ENCODE measurements at regions not wholly inside any gene's neighbourhood (a gene's known extent, or its start where the extent isn't known, plus 50 kb on each side); places are given as distances from the start of the nearest gene placed in this dataset.
A peak's percentile ranks its signal among the peaks of the same experiment; 100 is the strongest.

- peak; percentile 95 for DNase-seq
Observed at GRCh38 chr7:115230882-115231571, 309.1 kb downstream of the MDFIC start.

GRCh38 chr7:115229401-115230105 is 307.7 kb downstream of the MDFIC start:
- Histone ChIP-seq H2AK5ac (ENCODE audit: low read length, severe bottlenecking) (no peak overlapping the region), H3K23ac (ENCODE audit: low read length in 2 of 2) (no peak overlapping the region), H3K18ac (ENCODE audit: low read depth in 1 of 2, low read length in 2 of 2) (no peak overlapping the region), H3K27ac (ENCODE audit: low read length, poor library complexity, severe bottlenecking) (no peak overlapping the region), H3K79me1 (replicated peaks; ENCODE audit: low read length, poor library complexity, severe bottlenecking) (no peaks in the 10 kb centered on the region), H3K36me3 (ENCODE audit: control insufficient read depth in 1 of 2, insufficient read depth in 2 of 2, low read depth in 1 of 2, low read length in 2 of 2) (no peaks in the 10 kb centered on the region), H2BK5ac (ENCODE audit: low read depth, low read length, poor library complexity, severe bottlenecking) (no peak overlapping the region), H3K4me1 (ENCODE audit: control insufficient read depth, insufficient read depth, low read depth, low read length) (no peaks in the 10 kb centered on the region), H3K4me3 (ENCODE audit: insufficient read depth in 1 of 2, low read depth in 1 of 2, low read length in 2 of 2) (no peak overlapping the region), H2BK12ac (ENCODE audit: low read length in 2 of 2) (no peak overlapping the region), H4K8ac (ENCODE audit: low read length) (no peak overlapping the region), H3K9ac (ENCODE audit: low read length) (no peak overlapping the region), H2BK15ac (ENCODE audit: low read depth, poor library complexity, severe bottlenecking) (no peak overlapping the region), H2BK120ac (ENCODE audit: low read depth, low read length) (no peak overlapping the region), H4K91ac (ENCODE audit: low read length) (no peak overlapping the region), H3K14ac (ENCODE audit: low read length in 2 of 2) (no peak overlapping the region), H3K27me3 (ENCODE audit: control insufficient read depth in 1 of 2, insufficient read depth in 1 of 2, low read length in 2 of 2) (no peaks in the 10 kb centered on the region), H3K4me2 (ENCODE audit: low read length, poor library complexity, severe bottlenecking) (no peak overlapping the region), H2AFZ (ENCODE audit: low read depth, low read length) (no peak overlapping the region), H3K9me3 (ENCODE audit: control insufficient read depth, low read length) (no peaks in the 10 kb centered on the region), H3K4ac (ENCODE audit: low read depth in 1 of 2, low read length in 2 of 2) (no peak overlapping the region)
- DNase-seq = no peak
- WGBS = 94% methylated on average over 6 of the region's 8 CpGs

More at GRCh38 chr7:115230882-115231571, 309.1 kb downstream of the MDFIC start:
- Histone ChIP-seq H3K4me2 (ENCODE audit: low read length, poor library complexity, severe bottlenecking) (peak overlapping the region; percentile 33), H3K36me3 (ENCODE audit: control insufficient read depth in 1 of 2, insufficient read depth in 2 of 2, low read depth in 1 of 2, low read length in 2 of 2) (no peaks in the 10 kb centered on the region), H3K9ac (ENCODE audit: low read length) (peak overlapping the region; percentile 88), H2BK15ac (ENCODE audit: low read depth, poor library complexity, severe bottlenecking) (no peak overlapping the region), H4K91ac (ENCODE audit: low read length) (no peak overlapping the region), H3K4me3 (ENCODE audit: insufficient read depth in 1 of 2, low read depth in 1 of 2, low read length in 2 of 2) (peak overlapping the region in 1 of 2 experiments; percentile 1), H3K27me3 (ENCODE audit: control insufficient read depth in 1 of 2, insufficient read depth in 1 of 2, low read length in 2 of 2) (no peaks in the 10 kb centered on the region), H4K8ac (ENCODE audit: low read length) (no peak overlapping the region), H3K4me1 (ENCODE audit: control insufficient read depth, insufficient read depth, low read depth, low read length) (no peaks in the 10 kb centered on the region), H3K4ac (ENCODE audit: low read depth in 1 of 2, low read length in 2 of 2) (no peak overlapping the region), H3K79me1 (replicated peaks; ENCODE audit: low read length, poor library complexity, severe bottlenecking) (no peaks in the 10 kb centered on the region), H2BK12ac (ENCODE audit: low read length in 2 of 2) (no peak overlapping the region), H3K18ac (ENCODE audit: low read depth in 1 of 2, low read length in 2 of 2) (no peak overlapping the region), H2AK5ac (ENCODE audit: low read length, severe bottlenecking) (no peak overlapping the region), H3K27ac (ENCODE audit: low read length, poor library complexity, severe bottlenecking) (peak overlapping the region; percentile 68), H2BK120ac (ENCODE audit: low read depth, low read length) (no peak overlapping the region), H3K23ac (ENCODE audit: low read length in 2 of 2) (no peak overlapping the region), H2AFZ (ENCODE audit: low read depth, low read length) (no peak overlapping the region), H3K14ac (ENCODE audit: low read length in 2 of 2) (no peak overlapping the region), H3K9me3 (ENCODE audit: control insufficient read depth, low read length) (no peaks in the 10 kb centered on the region), H2BK5ac (ENCODE audit: low read depth, low read length, poor library complexity, severe bottlenecking) (no peak overlapping the region)
- WGBS = no CpG with 5 or more reads among the region's 1 CpG

DNA sequence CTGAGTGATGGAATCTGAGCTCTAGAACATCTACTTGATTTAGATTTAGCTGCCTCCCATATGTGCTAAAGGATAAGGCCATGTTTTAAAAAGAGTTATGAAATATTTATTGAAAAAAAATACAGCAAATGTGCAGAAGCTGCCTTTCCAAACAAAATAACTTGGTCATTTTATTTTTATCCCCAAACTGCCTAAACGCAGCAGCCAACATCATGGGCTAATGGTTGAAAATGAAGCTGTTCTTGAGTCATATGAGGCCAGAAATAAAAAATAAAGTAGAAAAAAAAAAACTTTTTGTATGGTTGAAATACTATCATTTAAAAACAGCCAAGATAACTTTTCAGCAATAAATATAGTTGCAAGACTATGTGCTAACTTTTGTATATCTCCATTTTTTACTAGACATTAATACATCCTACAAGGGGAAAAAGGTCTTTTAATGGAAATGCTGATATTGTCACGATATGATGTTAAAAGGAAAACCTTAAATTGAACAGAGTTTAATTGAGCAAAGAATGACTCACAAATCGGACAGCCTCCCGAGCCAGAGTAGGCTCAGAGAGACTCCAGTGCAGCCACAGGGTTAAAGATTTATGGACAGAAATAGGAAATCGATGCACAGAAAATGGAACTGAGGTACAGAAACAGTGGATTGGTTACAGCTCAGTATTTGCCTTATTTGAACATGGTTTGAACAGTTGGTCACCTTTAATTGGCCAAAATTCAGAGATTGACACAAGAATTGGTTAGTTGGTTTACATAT is 305.8 kb downstream of the MDFIC start:
- no peak overlapping the region for H2BK12ac ChIP-seq (ENCODE audit: low read length in 2 of 2)
- no peak overlapping the region for H3K4ac ChIP-seq (ENCODE audit: low read depth in 1 of 2, low read length in 2 of 2)
- no peaks in the 10 kb centered on the region for H3K36me3 ChIP-seq (ENCODE audit: control insufficient read depth in 1 of 2, insufficient read depth in 2 of 2, low read depth in 1 of 2, low read length in 2 of 2)
- DNase-seq = no peak
- no peaks in the 10 kb centered on the region for H3K79me1 ChIP-seq (replicated peaks; ENCODE audit: low read length, poor library complexity, severe bottlenecking)
- H3K23ac ChIP-seq (ENCODE audit: low read length in 2 of 2) = no peak overlapping the region
- H2AFZ ChIP-seq (ENCODE audit: low read depth, low read length) = no peak overlapping the region
- no peak overlapping the region for H4K8ac ChIP-seq (ENCODE audit: low read length)
- H2BK5ac ChIP-seq (ENCODE audit: low read depth, low read length, poor library complexity, severe bottlenecking) = no peak overlapping the region
- no peak overlapping the region for H3K9ac ChIP-seq (ENCODE audit: low read length)
- H3K4me3 ChIP-seq (ENCODE audit: insufficient read depth in 1 of 2, low read depth in 1 of 2, low read length in 2 of 2) = no peak overlapping the region
- no peak overlapping the region for H2BK120ac ChIP-seq (ENCODE audit: low read depth, low read length)
- H3K14ac ChIP-seq (ENCODE audit: low read length in 2 of 2) = no peak overlapping the region
- H4K91ac ChIP-seq (ENCODE audit: low read length) = no peak overlapping the region
- 92% methylated on average over 4 of the region's 5 CpGs for WGBS
- no peaks in the 10 kb centered on the region for H3K27me3 ChIP-seq (ENCODE audit: control insufficient read depth in 1 of 2, insufficient read depth in 1 of 2, low read length in 2 of 2)
- no peak overlapping the region for H2AK5ac ChIP-seq (ENCODE audit: low read length, severe bottlenecking)
- H3K18ac ChIP-seq (ENCODE audit: low read depth in 1 of 2, low read length in 2 of 2) = no peak overlapping the region
- H2BK15ac ChIP-seq (ENCODE audit: low read depth, poor library complexity, severe bottlenecking) = no peak overlapping the region
- no peak overlapping the region for H3K27ac ChIP-seq (ENCODE audit: low read length, poor library complexity, severe bottlenecking)
- no peaks in the 10 kb centered on the region for H3K9me3 ChIP-seq (ENCODE audit: control insufficient read depth, low read length)
- H3K4me2 ChIP-seq (ENCODE audit: low read length, poor library complexity, severe bottlenecking) = no peak overlapping the region
- no peaks in the 10 kb centered on the region for H3K4me1 ChIP-seq (ENCODE audit: control insufficient read depth, insufficient read depth, low read depth, low read length)

GRCh38 chr7:115226410-115226809 is 304.5 kb downstream of the MDFIC start:
- H3K23ac ChIP-seq (ENCODE audit: low read length in 2 of 2) = no peak overlapping the region
- H3K4me1 ChIP-seq (ENCODE audit: control insufficient read depth, insufficient read depth, low read depth, low read length) = no peaks in the 10 kb centered on the region
- no peaks in the 10 kb centered on the region for H3K27me3 ChIP-seq (ENCODE audit: control insufficient read depth in 1 of 2, insufficient read depth in 1 of 2, low read length in 2 of 2)
- H3K4me2 ChIP-seq (ENCODE audit: low read length, poor library complexity, severe bottlenecking) = no peak overlapping the region
- no peak for DNase-seq
- H3K18ac ChIP-seq (ENCODE audit: low read depth in 1 of 2, low read length in 2 of 2) = no peak overlapping the region
- H4K8ac ChIP-seq (ENCODE audit: low read length) = no peak overlapping the region
- H2BK15ac ChIP-seq (ENCODE audit: low read depth, poor library complexity, severe bottlenecking) = no peak overlapping the region
- H3K14ac ChIP-seq (ENCODE audit: low read length in 2 of 2) = no peak overlapping the region
- no peak overlapping the region for H2BK120ac ChIP-seq (ENCODE audit: low read depth, low read length)
- no peak overlapping the region for H4K91ac ChIP-seq (ENCODE audit: low read length)
- H3K36me3 ChIP-seq (ENCODE audit: control insufficient read depth in 1 of 2, insufficient read depth in 2 of 2, low read depth in 1 of 2, low read length in 2 of 2) = no peaks in the 10 kb centered on the region
- H3K4ac ChIP-seq (ENCODE audit: low read depth in 1 of 2, low read length in 2 of 2) = no peak overlapping the region
- no peak overlapping the region for H2BK5ac ChIP-seq (ENCODE audit: low read depth, low read length, poor library complexity, severe bottlenecking)
- WGBS = 31% methylated on average over 1 of the region's 1 CpG
- H3K79me1 ChIP-seq (replicated peaks; ENCODE audit: low read length, poor library complexity, severe bottlenecking) = no peaks in the 10 kb centered on the region
- no peak overlapping the region for H2AFZ ChIP-seq (ENCODE audit: low read depth, low read length)
- no peak overlapping the region for H2BK12ac ChIP-seq (ENCODE audit: low read length in 2 of 2)
- H2AK5ac ChIP-seq (ENCODE audit: low read length, severe bottlenecking) = no peak overlapping the region
- no peak overlapping the region for H3K4me3 ChIP-seq (ENCODE audit: insufficient read depth in 1 of 2, low read depth in 1 of 2, low read length in 2 of 2)
- no peak overlapping the region for H3K9ac ChIP-seq (ENCODE audit: low read length)
- H3K27ac ChIP-seq (ENCODE audit: low read length, poor library complexity, severe bottlenecking) = no peak overlapping the region
- H3K9me3 ChIP-seq (ENCODE audit: control insufficient read depth, low read length) = no peaks in the 10 kb centered on the region
